K562 (cell line): ENCODE measurements at regions not wholly inside any gene's neighbourhood (a gene's known extent, or its start where the extent isn't known, plus 50 kb on each side); places are given as distances from the start of the nearest gene placed in this dataset.
A peak's percentile ranks its signal among the peaks of the same experiment; 100 is the strongest.

Experiments
- BACH1 ChIP-seq: fragments of 200-800 bp; sonication (Bioruptor generic); IDR thresholded peaks from 2 replicates; pipeline ENCODE4 v1.6.1; 2016; ENCODE audit warnings: missing genetic modification characterization, missing compliant biosample characterization
- CREM ChIP-seq: IDR thresholded peaks from 2 replicates; pipeline ENCODE4 v1.6.1; 2014; ENCODE audit warnings: antibody characterized with exemption, low read depth
- DDX20 ChIP-seq: fragments of 450-650 bp; IDR thresholded peaks from 2 replicates; pipeline ENCODE4 v1.6.1; 2016; ENCODE audit warnings: missing genetic modification characterization, low read depth, mild to moderate bottlenecking, missing compliant biosample characterization, moderate library complexity
- E2F6 ChIP-seq, 2 experiments: IDR thresholded peaks; 2 replicates each; pipeline ENCODE4 v1.6.1; 2011; ENCODE audit warnings: borderline replicate concordance in 1 of 2, control low read depth in 1 of 2, low read depth in 1 of 2, low read length in 1 of 2, mild to moderate bottlenecking in 1 of 2, mixed read lengths in 1 of 2, moderate library complexity in 1 of 2; ENCODE audit not compliant: insufficient read depth in 1 of 2, insufficient read length in 1 of 2, poor library complexity in 1 of 2, severe bottlenecking in 1 of 2; ENCODE audit errors: extremely low read depth in 1 of 2
- FOSL1 ChIP-seq: fragments of 200-800 bp; sonication (Bioruptor generic); conservative IDR thresholded peaks from 2 replicates; pipeline ENCODE4 v1.6.1; 2016; ENCODE audit warnings: missing genetic modification characterization, missing compliant biosample characterization
- FOXK2 ChIP-seq, 2 experiments: fragments of 450-650 bp; IDR thresholded peaks in 1 of 2; conservative IDR thresholded peaks in 1 of 2; 2 replicates each; pipeline ENCODE4 v1.6.1; 2016; ENCODE audit warnings: low read depth in 2 of 2, mild to moderate bottlenecking in 1 of 2
- HMG20A ChIP-seq: fragments of 450-650 bp; formaldehyde crosslinking; conservative IDR thresholded peaks from 2 replicates; pipeline ENCODE4 v1.4.0; 2020; ENCODE audit warnings: mild to moderate bottlenecking, mixed read lengths
- MNT ChIP-seq, 2 experiments: fragments of 450-650 bp; conservative IDR thresholded peaks; 2 replicates each; pipeline ENCODE4 v1.6.1; 2017; ENCODE audit warnings: mild to moderate bottlenecking in 2 of 2, moderate library complexity in 2 of 2
- NCOA2 ChIP-seq, 2 experiments: fragments of 450-650 bp; IDR thresholded peaks; 2 replicates each; pipeline ENCODE4 v1.6.1; 2018; ENCODE audit warnings: mild to moderate bottlenecking in 2 of 2, moderate library complexity in 1 of 2; ENCODE audit not compliant: partially characterized antibody in 2 of 2
- NFIC ChIP-seq: fragments of 450-650 bp; IDR thresholded peaks from 2 replicates; pipeline ENCODE4 v1.6.1; 2017; ENCODE audit warnings: mild to moderate bottlenecking, inconsistent platforms
- NR2C2 ChIP-seq, 2 experiments: fragments of 200-800 bp in 1 of 2; sonication (Bioruptor generic) in 1 of 2; sonication (generic) in 1 of 2; formaldehyde crosslinking in 1 of 2; IDR thresholded peaks; 2 replicates each; pipeline versions ENCODE4 v1.6.1 to v1.8.0; 2016 to 2022; ENCODE audit warnings: mild to moderate bottlenecking in 1 of 2, missing compliant biosample characterization in 1 of 2, missing genetic modification characterization in 1 of 2, missing genetic modification reagents in 1 of 2
- PRDM10 ChIP-seq: fragments of 450-650 bp; IDR thresholded peaks from 2 replicates; pipeline ENCODE4 v1.6.1; 2018; ENCODE audit not compliant: partially characterized antibody
- RNF2 ChIP-seq: sonication (generic); IDR thresholded peaks from 2 replicates; pipeline ENCODE4 v1.6.1; 2016
- TAF15 ChIP-seq: fragments of 200-400 bp; formaldehyde crosslinking; IDR thresholded peaks from 2 replicates; pipeline ENCODE4 v1.6.1; 2017; ENCODE audit warnings: mild to moderate bottlenecking, low read depth, low read length, moderate library complexity
- ZMIZ1 ChIP-seq, 2 experiments: fragments of 150-350 bp in 1 of 2; IDR thresholded peaks; 2 replicates each; pipeline ENCODE4 v1.6.1; 2012 to 2016; ENCODE audit warnings: low read depth in 2 of 2, low read length in 2 of 2, mild to moderate bottlenecking in 1 of 2, moderate library complexity in 1 of 2
- ZNF12 ChIP-seq: sonication (generic); formaldehyde crosslinking; IDR thresholded peaks from 2 replicates; pipeline ENCODE4 v1.4.0; 2020; ENCODE audit warnings: mild to moderate bottlenecking, missing genetic modification reagents
- ZNF140 ChIP-seq: fragments of 250-450 bp; sonication (Bioruptor Pico); IDR thresholded peaks from 2 replicates; pipeline ENCODE4 v1.8.0; 2021; ENCODE audit warnings: moderate library complexity, mild to moderate bottlenecking, inconsistent platforms

GRCh38 chr2:195535911-195536522 is 121.0 kb upstream of the SLC39A10 start (continued):
- 0 out of 2 replicates have a peak, but pooled peaks have one; percentile 25 for TF ChIP-seq RNF2
- TF ChIP-seq NFIC = no peak
- TF ChIP-seq ZNF12 (CRISPR knock-in tag) = no peak
- peak; percentile 38; the same call in 1 of the 2 replicates for TF ChIP-seq FOSL1
- TF ChIP-seq ZMIZ1 (IDR thresholded peaks at IDR 0.05; ENCODE audit: low read depth in 2 of 2, low read length in 2 of 2) = no peak
- 0 out of 2 replicates have a peak, but pooled peaks have one; percentile 4 for TF ChIP-seq BACH1 (tag)
- no peak for TF ChIP-seq DDX20
- TF ChIP-seq TAF15 = no peak
- no peak for TF ChIP-seq NR2C2 (CRISPR knock-in tag; IDR thresholded peaks at IDR 0.05)
- peak; percentile 44; the same call in 1 of the 2 replicates for TF ChIP-seq NR2C2 (tag; IDR thresholded peaks at IDR 0.05)
- no peak for TF ChIP-seq CREM
- TF ChIP-seq MNT (conservative IDR thresholded peaks at IDR 0.05) = 0 out of 4 replicates have a peak, but pooled peaks of 1 of the 2 experiments have one; percentile 28
- no peak for TF ChIP-seq PRDM10
- no peak for TF ChIP-seq HMG20A (CRISPR knock-in tag)
- peak in 1 of 2 experiments; percentile 15 for TF ChIP-seq E2F6 (IDR thresholded peaks at IDR 0.05; ENCODE audit: borderline replicate concordance in 1 of 2, extremely low read depth in 1 of 2, insufficient read depth in 1 of 2, insufficient read length in 1 of 2, low read depth in 1 of 2, low read length in 1 of 2, poor library complexity in 1 of 2, severe bottlenecking in 1 of 2)
- TF ChIP-seq ZNF140 (CRISPR knock-in tag) = no peak
- no peak for TF ChIP-seq NCOA2 (IDR thresholded peaks at IDR 0.05; ENCODE audit: partially characterized antibody in 2 of 2)
- TF ChIP-seq FOXK2 (conservative IDR thresholded peaks at IDR 0.05 in 1 of 2, IDR thresholded peaks at IDR 0.05 in 1 of 2; ENCODE audit: low read depth in 2 of 2) = no peak
